Fibroblast of peridontal ligament (primary cell): ENCODE measurements at regions not wholly inside any gene's neighbourhood (a gene's known extent, or its start where the extent isn't known, plus 50 kb on each side); places are given as distances from the start of the nearest gene placed in this dataset.
"Not testable (repeated sequence)": the region's sequence is repeated elsewhere in the genome, so short reads cannot be mapped to it uniquely, and the experiment has no call there.

Experiments used
- DNase-seq: peaks from one replicate; pipeline ENCODE4 v3.0.0-alpha.2; 2010; ENCODE audit errors: extremely low read depth

DNA sequence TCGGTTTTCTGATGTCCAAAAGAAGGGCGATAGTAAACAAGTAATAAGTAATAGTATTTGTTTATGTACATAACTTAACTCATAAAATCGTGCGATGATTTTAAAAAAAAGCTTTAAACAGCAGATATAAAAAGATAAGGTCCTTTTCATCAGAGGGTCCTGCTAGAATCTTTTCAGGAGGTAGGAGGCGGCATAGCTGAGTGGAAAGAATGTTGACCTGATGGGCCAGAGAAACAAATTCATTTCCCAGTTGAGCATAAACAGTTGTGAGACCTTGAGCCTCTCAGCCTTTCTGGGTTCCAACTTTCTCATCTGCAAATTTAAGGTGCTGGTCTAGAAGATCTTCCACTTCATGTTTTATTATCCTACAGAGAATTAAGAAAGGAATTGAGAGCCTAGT, 173.5 kb downstream of the LACC1 start:
- peak; percentile 7 for DNase-seq

DNA sequence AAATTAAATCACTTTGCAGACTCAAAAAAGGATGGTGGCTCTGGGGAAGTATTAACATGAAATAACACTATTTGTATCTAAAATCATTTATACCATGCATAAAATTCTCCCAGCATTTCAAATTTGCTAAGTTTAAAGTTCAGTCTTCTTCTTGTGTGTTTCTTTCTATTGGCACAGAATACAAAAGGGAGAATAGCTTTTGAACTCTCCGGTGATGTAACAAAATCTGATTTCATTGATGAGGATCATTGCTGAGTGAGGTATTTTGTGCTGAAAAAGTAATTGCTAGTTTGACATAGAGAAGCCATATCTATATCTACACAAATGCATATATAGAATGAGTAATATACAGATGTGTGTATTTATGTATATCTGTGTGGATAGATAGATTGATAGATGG, 174.8 kb downstream of the LACC1 start:
- no peak for DNase-seq

DNA sequence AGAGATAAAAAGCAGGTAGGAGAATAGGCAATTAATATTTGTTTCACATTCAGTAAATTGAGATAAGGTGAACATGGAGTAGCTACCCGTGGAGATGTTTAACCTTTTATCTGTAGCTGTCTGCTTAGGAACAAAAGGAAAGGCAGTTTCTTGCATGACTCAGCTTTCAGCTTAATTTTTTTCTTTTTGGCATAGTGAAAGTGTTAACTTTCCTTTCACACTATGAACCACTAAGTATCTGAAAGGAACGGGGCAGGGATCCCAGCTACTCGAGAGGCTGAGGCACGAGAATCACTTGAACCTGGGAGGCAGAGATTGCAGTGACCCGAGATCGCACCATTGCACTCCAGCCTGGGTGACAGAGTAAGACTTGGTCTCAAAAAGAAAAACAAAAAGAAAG, 176.0 kb downstream of the LACC1 start:
- not testable (repeated sequence) for DNase-seq

DNA sequence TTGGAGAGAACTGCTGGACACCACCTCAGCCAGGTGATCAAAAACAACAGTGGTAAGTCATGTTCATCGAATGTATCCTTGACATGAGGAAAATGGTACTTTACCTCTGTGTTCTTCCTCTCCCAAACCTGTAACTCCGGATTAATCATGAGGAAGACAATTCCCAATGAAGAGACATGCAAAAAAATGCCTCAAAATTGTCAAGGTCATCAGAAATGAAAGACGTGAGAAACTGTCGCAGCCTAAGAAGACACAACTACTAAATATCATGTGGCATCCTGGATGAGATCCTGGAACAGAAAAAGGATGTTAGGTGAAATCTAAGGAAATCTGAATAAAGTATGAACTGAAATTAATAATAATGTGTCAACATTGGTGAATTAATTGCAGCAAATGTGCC, 178.4 kb downstream of the LACC1 start:
- DNase-seq = no peak

DNA sequence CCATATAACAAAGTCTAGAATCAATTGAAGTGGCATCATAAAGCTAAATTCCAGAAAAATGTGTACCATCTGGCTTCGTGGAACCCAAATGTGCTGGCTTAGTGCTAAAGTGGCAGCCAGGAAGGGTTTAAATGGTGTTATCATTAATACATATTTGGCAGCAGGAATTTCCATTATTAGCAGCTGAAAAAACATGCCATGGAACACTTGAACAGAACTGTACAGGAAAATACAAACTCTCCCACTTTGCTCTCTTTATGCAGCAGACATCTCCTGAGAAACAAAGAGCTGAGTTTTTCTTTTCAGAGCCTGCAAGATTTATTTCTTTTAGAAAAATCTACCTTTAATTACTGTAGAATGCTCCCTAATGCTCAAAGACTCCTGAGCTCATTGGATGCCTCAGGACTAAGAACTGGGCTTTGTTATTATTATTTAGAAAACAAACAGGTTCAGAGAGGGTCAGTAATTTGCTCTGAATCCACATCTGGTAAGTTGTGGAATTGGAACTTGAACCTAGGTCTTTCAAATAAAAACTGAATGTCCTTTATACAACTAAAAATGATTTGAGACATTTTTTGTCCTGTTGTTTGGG, 179.0 kb downstream of the LACC1 start:
- DNase-seq = no peak

DNA sequence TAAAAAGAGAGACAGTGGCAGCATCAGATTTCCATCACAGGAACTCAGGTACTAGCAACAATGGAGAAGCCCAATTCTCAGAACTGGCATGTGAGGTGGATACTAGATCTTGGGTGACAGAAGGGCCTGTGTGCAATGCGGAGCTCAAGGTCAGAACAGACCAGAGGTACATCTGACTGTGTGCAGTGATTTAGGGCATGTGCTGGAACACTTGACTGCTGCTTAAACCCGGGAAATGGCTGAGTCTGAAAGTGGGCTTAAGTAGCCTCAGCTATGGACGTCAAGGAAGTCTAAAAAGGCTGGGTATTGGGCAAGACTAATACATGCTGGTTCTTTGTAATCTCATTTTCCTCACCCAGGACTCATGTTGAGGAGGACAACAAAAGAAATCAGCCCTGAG, 182.2 kb downstream of the LACC1 start:
- DNase-seq = no peak

DNA sequence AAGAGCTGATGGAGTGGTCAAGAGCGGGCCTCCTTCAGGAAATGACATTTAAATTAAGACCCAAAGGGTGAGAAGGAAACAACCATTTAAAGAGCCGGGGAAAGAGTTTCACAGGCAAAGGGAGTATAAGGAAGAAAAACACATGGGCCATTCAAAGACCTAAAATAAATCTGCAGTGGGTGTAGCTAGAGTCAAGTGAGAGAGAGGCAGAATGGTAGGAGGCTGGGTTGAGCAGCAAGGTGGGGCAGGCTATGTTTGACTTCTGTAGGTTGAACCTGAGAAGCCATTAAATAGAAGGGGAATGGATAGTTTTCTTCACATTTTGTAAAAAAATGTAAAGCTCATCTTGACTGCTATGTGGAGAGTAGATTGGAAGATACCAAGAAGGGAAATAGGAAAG, 183.8 kb downstream of the LACC1 start:
- no peak for DNase-seq

DNA sequence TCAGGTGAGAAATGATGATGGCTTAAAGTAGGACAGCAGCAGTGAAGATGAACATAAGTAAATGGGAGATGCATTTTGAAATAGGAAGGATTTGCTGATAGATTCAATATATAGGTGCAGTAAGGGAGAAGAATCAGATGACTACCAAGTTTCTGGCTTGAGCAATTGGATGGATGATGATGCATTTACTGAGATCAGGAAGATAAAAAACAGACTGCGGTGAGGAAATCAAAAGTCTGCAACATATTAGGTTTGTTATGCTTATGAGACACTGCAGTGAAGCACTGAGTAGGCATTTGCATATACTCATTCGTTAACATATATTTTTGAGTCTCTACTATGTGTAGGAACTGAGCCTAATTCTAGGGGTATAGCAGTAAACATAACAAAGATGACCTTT, 184.2 kb downstream of the LACC1 start:
- DNase-seq = no peak

DNA sequence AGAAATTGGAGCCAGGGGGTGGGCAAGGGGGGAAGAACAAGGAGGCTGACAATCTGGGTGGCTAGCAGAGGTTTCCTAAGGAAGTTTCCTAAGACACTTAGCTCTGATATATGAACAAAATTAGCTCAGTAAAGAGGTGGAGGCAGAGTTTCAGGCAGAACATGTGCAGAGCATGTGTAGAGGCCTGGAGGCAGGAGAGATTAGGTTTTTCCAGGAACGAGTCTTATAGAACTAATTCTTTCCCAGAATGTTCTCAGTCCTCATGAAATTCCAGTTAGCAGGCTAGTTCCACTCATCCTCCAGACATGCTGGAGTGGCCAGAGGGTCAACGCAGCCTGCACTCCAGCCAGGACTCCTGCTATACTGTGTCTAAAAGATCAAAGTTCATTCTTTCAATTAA, 184.7 kb downstream of the LACC1 start:
- DNase-seq = no peak

DNA sequence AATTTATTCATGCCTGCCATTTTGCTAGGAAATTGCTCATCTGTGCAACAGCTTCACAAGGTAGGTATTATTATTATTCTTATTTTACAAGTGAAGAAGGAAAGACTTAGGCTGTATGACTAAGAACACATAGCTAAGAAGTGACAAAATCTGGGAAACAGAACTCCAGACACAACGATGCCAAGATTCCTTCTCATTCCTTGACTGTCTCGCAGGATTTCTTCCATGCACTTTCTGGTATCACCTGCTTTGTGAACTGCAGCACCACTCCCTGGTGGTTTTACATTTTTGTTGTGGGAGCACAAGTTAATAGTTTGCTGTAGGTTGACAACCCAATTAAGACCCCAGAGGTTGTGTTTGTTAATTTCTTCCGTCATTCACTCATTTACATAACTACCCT, 188.5 kb downstream of the LACC1 start:
- DNase-seq = peak; percentile 33

DNA sequence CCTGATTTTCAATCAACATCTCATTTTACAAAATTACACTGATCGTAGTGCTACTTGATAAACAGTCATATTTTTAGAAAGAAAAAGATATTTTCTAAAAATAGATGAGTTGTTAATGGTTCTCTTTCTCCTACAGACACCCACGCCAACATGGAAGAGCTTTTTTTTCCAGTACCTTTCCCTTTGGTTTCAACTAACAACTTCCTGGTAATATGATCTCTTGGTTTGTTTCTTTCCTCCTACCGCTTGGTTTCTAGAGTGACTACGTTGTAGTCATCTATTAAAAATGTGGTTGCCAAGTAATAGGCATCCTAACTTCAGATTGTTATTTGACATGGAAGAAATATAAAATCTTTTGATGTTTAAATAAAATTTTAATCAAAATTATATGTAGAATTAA, 189.0 kb downstream of the LACC1 start:
- DNase-seq = peak; percentile 41

DNA sequence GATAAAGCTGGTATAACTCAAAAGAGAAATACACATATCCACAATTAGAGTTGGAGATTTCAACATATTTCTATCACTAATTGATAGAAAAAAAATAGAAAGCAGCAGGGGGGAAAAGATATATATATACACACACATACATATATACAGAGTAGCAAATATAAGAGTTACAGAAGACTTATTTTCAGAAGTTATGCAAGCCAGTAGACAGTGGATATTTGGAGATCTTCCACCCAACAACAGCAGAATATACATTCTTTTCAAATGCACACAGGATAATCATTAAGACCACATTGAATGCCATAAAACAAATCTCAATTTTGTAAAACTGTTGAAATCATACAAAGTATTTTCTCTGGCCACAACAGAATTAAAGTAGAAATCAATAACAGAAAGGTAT, 192.8 kb downstream of the LACC1 start:
- DNase-seq = no peak

DNA sequence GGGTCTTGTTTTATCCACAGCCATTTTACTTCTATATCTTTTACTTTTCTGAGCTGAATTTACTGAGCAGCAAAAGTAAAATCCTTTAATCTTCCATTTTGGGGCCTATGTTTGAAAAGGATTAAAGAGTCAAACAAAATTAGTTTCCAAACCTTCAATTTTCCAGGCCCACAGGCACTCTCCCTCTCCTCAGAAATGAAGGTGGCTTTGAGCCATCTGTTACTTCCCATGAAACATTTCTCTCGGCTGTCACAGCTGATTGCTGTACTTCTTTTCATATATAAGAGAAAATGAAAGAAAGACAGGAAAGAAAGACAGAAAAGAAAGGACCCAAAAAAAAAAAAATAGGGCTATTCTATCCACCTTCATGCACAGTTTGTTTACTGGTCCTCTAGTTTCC, 194.9 kb downstream of the LACC1 start:
- no peak for DNase-seq

DNA sequence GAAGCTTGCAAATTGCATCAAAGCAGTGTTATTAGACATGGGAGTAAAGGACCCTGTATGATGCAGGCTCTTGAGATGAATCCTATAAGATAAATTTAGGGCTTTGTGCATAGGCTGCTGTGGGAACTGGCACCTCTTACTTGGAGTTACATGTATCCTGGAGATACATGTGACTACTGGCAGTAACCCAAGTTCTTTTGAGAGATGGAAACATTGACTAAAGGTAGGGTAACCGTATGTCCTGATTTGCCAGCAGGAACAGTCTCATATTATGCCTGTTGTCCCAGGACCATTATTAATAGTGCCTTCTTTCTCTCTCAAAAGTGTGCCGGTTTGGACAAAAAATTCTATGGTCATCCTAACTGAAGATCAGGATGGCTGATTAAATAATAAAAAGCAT, 195.4 kb downstream of the LACC1 start:
- DNase-seq = no peak

DNA sequence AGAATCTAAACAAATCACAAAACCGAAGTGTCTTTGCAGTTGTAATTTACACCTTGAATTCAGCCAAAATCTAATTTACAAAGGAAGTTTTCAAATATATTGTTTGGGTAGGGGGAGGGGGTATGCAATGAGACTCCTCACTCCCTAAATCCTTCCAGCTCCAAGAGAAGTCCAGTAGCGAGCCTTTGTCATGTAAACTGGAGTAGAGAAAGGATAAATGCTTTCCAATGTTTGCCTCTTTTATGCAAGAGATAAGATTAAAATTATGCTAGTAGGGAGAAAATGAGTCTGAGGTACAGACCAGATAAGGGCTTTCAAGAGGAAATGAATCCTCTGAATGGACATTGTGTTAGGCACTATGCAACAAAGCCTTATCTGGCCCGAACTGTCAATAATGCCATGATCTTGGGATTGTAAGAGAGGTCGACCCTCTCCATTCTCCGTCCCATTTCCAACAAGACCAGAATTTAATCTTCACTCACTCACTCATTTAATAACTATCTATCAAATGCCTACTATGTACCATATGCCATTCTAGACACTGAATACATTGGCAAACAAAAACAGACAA, 199.2 kb downstream of the LACC1 start:
- DNase-seq = no peak

DNA sequence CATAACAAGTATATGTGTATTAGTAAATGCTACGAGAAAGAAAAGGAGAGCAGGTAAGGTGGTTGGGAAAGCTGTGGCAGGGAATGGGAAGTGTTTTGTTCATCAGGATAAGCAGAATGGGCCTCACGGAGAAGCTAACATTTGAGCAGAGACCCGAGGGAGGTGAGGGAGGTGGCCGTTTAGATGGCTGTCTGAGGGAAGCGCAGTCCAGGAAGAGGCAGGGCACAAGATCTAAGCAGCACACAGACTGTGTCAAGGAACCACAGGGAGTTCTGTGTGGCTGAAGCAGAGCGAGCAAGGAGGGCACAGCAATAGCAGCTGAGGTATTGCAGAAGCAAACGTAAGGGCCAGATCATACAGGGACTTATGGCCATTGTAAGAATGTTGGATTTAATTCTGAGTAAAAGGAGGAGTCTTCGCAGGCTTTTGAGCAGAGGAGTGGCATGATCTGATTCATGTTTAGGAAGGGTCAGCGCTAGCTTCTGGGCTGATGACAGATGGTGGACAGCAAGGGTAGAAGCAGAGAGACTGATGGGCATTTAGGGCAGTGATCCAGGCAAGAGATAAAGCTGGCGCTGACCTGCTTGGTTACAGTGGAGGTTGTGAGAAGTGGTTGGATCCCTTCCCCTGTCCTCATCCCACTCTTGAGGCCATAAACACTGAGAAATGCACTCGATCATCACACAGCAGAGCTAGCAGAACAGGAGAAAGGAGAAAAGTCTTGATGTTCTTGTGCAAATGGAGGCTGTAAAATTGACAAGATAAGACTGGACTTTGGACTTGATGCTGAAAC, 199.9 kb downstream of the LACC1 start:
- no peak for DNase-seq

DNA sequence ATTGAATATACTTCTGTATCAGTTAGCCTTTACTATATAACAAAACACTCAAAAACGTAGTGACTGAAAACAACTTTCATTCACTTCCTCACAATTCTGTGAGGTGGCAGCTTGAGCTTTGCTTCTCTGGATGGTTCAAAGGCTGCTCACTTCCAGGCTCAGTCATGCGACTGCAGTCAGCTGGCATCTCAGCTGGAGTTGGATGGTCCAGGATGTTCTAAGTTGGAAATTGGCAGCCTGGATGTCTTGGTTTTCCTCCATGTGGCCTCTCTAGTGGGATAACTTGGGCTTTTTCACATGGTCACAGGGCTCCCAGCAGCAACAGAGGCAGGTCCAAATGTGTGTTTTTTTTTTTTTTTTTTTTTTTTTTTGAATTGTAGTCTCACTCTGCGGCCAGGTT, 204.4 kb downstream of the LACC1 start:
- DNase-seq = no peak

DNA sequence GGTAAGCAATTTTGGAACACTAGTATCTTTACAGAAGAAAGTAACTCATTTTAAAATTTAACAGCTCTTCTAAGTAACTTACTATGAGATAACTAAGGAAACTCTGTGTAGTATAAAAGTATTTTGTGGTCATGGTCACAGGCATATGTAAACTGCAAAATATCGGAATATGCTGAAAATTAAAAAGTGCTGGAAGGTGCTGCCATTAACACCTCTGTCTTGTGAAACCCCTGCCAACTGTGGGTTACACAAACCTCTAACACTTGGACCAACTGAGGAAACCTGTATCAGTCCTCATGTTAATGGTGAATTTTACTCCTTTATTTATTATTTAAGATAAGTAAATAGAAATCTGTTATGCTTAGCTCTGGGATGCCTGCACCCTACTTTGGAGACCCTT, 206.7 kb downstream of the LACC1 start:
- DNase-seq = no peak

DNA sequence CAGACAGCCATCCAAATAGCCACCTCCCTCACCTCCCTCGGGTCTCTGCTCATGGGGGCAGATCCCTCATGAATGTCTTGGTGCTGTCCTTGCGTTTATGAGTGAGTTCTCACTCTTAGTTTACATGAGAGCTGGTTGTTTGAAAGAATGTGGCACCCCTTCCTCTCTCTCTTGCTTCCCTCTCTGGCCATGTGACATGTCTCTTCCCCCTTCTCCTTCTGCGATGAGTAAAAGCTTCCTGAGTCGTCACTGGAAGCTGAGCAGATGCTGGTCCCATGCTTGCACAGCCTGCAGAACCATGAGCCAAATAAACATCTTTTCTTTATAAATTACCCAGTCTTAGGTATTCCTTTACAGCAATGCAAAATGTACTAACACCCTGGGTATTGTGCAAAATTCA, 208.7 kb downstream of the LACC1 start:
- DNase-seq = no peak

DNA sequence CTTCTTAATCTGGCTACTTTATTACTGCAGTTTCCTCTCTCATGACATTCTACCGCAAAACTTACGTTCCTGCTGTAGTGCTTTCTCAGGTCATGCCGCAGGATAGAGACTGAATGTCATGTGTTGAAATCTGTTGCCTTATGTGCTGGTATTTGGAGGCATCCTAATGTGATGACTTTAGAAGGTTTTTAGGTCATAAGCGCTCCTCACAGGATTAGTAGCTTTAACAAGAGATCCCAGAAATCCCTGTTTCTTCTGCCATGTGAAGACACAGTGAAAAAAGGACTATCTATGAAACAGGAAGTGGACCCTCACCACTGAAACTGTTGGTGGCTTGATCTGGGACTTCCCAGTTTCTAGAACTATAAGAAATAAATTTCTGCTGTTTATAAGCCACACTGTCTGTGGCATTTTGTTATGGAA, 209.3 kb downstream of the LACC1 start:
- DNase-seq = no peak

DNA sequence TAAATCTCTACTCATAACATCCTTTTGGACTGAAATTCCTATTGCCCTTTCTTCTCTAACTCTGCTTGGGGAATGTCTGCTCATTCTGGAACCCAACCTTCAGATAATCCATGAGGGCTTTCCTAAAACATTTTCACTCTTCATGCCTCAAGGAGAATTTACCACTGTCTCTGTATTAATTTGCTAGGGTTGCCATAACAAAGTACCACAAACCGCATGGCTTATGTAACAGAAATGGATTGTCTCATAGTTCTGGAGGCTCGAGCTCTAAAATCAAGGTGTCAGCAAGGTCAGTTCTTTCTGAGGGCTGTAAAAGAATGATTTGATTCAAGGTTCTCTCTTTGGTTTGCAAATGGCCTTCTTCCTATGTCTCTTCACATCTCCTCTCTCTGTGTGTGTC, 209.7 kb downstream of the LACC1 start:
- DNase-seq = peak; percentile 9

DNA sequence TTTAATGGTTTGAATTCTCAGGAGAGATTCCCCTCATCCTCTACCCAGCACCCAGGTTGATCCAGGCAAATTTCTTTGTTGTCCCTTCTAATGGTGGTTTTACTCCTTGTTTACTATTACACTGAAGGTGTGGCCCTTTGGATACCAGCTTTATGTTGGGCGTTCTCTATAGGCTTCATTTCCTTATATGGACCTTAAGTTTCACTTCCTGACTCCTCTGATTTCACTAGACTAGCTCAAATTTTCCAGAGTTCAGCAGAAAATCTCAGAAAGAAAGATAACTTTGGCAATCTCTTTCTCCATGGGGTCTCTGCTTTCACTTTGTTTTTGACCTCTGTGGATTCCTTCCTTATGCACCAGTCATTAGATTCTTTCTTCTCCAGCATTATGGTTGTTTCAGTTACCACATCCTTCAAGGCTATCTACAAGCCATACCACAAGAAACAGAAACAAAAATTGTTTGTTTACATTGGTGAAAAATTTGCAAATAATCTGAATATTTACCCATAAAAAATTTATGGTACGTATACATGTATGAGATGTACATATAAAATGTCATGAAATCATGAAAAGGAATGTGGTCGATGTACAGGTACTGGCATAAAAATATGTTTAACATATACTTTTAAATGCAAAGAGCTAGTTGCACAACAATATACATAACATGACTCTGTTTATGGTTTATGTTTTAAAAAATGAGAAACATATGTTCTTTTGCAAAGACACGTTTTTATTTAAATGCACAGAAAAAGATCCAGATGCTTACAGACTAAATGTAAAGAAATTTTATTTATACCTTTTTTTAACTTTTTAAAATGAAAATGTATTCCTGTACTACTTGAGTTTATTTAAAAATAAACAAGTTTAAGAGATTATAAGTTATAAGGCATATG, 212.6 kb downstream of the LACC1 start:
- DNase-seq = no peak
